H54 (cell line): ENCODE measurements at regions not wholly inside any gene's neighbourhood (a gene's known extent, or its start where the extent isn't known, plus 50 kb on each side); places are given as distances from the start of the nearest gene placed in this dataset.

Experiments
- DNase-seq: peaks from one replicate; pipeline ENCODE4 v3.0.0; 2011; ENCODE audit warnings: low spot score, mixed read lengths; ENCODE audit not compliant: insufficient read length
- FAIRE-seq: peaks from 3 replicates; lab custom pipeline; 2011; peaks lifted over from hg19 to GRCh38; lab: Jason Lieb, UNC
- POLR2A ChIP-seq: IDR thresholded peaks from 2 replicates; pipeline ENCODE4 v1.6.1; 2011; ENCODE audit warnings: low read depth, mild to moderate bottlenecking, low read length

DNA sequence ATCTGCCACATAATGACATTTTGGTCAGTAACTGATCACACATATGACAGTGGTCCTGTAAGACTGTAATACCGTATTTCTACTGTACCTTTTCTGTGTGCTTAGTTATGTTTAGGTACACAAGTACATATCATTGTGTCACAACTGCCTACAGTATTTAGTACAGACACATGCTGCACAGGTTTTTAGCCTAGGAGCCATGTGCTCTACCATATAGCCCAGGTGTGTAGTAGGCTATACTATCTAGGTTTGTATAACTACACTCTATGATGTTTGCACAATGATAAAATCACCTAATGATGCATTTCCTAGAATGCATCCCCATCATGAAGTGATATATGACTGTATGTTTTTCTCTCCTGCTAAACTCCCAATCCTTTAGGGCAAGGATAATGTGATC lies 61.2 kb upstream of the MIR17HG start:
- no peak for DNase-seq
- TF ChIP-seq POLR2A: no peak
- FAIRE-seq: no peak

DNA sequence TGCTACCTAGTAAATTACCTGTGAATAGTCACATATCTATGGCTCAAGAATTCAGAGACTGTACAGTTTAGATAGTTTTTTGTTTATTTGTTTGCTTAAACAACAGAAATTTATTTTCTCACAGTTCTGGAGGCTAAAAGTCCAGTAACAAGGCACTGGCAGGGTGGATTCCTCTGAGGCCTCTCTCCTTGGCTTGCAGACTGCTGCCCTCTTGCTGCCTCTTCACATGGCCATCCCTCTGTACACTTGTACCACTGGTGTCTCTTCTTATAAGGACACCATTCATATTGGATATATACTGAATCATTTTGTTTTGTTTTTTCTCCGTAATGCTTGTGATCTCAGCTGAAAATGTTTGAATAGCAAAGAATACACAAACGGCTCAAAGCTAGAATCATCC lies 56.4 kb upstream of the MIR17HG start:
- TF ChIP-seq POLR2A: no peak
- FAIRE-seq (no peak), DNase-seq (no peak)

DNA sequence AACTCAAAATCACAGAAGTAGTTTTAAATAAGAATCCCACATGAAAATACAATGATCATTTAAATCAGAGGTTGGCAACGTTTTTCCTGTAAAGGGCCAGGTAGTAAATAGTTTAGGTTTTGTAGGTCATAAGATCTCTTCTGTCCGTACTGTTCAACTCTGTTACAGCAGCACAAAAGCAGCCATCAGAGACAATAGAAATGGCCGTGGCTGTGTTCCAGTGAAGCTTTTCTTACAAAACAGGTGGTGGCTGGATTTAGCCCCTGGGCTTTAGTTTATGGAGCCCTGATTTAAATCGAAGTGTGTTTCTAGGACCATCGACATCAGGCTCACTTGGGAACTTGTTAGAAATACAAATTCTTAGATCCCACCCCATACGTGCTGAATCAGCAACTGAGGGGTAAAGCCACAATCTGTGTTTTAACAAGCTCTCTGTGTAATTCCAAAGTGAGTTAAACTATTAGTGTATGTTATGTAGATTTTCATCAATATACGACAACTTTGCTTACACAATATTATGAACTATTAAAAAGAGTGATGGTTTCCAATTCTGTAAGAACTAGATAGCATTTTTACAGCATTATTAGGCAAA lies 54.8 kb upstream of the MIR17HG start:
- FAIRE-seq (no peak), DNase-seq (no peak)
- TF ChIP-seq POLR2A: no peak

DNA sequence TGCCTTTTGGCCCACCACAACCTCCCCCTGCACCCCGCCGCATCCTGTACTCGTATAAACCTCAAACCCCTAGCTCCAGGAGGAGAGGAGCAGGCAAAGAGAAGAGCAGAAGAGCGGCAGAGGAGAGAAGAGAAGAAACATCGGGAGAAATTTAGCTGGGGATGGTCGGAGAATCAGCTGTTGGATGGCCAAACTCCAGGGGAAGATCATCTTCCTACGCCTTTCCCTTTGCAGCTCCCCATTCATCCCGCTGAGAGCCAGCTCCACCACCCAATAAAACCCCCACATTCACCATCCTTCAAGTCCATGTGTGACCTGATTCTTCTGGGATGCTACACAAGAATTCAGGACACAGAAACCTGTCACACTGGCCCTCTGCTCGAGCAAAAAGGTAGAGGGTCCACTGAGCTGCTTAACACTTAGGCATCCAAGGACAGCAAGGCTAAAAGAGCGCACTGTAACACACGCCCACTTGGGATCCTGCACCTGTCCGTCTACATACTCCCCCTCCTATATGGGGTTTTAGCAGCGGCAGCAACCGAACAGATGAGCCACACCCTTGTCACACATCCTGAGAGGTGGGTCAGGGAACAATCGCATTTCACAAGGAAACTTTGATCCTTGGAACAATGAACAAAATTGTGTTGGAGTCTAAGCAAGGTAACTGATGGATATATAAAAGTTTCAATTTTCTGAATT lies 51.6 kb upstream of the MIR17HG start:
- FAIRE-seq (no peak), DNase-seq (no peak)
- TF ChIP-seq POLR2A: no peak

DNA sequence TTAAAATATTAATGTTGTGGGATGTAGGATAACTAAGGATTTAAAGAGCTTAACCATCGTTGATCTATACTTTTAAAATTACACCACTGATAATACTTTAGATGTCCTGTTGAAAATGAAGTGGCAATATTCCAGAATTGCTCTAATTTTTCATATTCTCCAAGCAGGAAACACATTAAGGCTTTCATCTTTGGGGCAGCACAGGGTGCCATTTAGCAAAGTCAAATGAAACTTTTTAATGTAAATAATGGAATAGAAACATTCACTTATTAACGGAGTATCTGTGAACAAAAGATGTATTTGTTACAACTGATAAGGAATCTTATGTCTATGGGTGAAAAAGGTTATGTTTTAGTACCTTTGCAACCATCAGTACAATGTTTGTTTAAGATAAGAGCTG lies 50.0 kb upstream of the MIR17HG start:
- TF ChIP-seq POLR2A: no peak
- FAIRE-seq (no peak), DNase-seq (no peak)
